ENCODE measurements at regions not wholly inside any gene's neighbourhood (a gene's known extent, or its start where the extent isn't known, plus 50 kb on each side); places are given as distances from the start of the nearest gene placed in this dataset.
"Not testable (repeated sequence)": the region's sequence is repeated elsewhere in the genome, so short reads cannot be mapped to it uniquely, and the experiment has no call there.

DNA sequence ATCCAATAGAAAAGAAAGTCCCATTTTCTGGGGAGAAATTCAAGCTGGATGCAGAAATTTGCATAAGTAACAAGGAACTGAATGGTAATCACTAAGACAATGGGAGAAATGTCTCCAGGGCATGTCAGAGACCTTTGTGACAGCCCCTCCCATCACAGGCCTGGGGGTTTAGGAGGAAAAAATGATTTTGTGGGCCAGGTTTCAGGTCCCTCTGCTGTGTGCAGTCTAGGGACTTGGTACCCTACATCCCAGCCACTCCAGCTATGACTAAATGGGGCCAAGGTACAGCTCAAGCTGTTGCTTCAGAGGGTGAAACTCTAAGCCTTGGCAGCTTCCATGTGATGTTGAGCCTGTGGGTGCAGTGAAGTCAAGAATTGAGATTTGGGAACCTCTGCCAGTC lies 695.5 kb upstream of the MIR17HG start:
- Histone ChIP-seq H3K9me2 (replicated peaks; ENCODE audit: insufficient read depth, low read length) (no peaks in the 10 kb centered on the region), H3F3A (ENCODE audit: insufficient read depth) (no peaks in the 10 kb centered on the region), H3K9ac (ENCODE audit: low read length) (no peak overlapping the region), H3K79me2 (ENCODE audit: insufficient read depth, low read length) (no peaks in the 10 kb centered on the region), H3K4me2 (ENCODE audit: low read depth, low read length, poor library complexity, severe bottlenecking) (no peak overlapping the region), H3K36me3 (ENCODE audit: low read length) (no peaks in the 10 kb centered on the region), H3K27me3 (ENCODE audit: low read length) (no peaks in the 10 kb centered on the region), H4K20me1 (ENCODE audit: low read depth, low read length) (no peaks in the 10 kb centered on the region), H3K4me3 (ENCODE audit: insufficient read depth, low read length, poor library complexity, severe bottlenecking) (no peak overlapping the region), H3K9me3 (ENCODE audit: insufficient read depth, low read length) (no peaks in the 10 kb centered on the region), H2AFZ (ENCODE audit: low read depth, low read length, severe bottlenecking) (no peak overlapping the region), H3K27ac (ENCODE audit: low read depth, low read length) (no peak overlapping the region)
- TF ChIP-seq, protein P1, sequence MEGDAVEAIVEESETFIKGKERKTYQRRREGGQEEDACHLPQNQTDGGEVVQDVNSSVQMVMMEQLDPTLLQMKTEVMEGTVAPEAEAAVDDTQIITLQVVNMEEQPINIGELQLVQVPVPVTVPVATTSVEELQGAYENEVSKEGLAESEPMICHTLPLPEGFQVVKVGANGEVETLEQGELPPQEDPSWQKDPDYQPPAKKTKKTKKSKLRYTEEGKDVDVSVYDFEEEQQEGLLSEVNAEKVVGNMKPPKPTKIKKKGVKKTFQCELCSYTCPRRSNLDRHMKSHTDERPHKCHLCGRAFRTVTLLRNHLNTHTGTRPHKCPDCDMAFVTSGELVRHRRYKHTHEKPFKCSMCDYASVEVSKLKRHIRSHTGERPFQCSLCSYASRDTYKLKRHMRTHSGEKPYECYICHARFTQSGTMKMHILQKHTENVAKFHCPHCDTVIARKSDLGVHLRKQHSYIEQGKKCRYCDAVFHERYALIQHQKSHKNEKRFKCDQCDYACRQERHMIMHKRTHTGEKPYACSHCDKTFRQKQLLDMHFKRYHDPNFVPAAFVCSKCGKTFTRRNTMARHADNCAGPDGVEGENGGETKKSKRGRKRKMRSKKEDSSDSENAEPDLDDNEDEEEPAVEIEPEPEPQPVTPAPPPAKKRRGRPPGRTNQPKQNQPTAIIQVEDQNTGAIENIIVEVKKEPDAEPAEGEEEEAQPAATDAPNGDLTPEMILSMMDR (IDR thresholded peaks at IDR 0.05; ENCODE audit: insufficient read depth, low read length, poor library complexity, severe bottlenecking), result no peak
- TF ChIP-seq EZH2phosphoT487 (conservative IDR thresholded peaks at IDR 0.05; ENCODE audit: low read length), result no peak

DNA sequence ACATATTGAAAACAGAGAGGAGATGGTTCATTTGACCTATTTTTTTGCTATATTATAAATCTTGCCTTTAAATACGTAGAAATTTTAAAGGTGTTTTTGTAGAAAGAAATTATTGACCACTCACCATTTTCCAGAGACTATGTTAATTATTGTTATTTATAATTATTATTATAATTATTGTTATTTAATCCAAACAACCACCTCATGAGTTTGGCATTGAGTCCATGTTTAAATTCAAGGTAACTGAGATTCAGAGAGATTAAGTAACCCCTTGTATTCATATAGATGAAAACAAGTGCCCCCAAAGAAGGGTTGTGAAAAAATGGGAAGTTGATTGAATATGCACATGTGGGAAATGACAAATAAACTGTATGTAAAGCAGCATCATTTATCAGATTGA lies 692.5 kb upstream of the MIR17HG start:
- Histone ChIP-seq H3F3A (ENCODE audit: insufficient read depth) (no peaks in the 10 kb centered on the region), H3K27ac (ENCODE audit: low read depth, low read length) (no peak overlapping the region), H3K9me2 (replicated peaks; ENCODE audit: insufficient read depth, low read length) (no peaks in the 10 kb centered on the region), H4K20me1 (ENCODE audit: low read depth, low read length) (no peaks in the 10 kb centered on the region), H3K36me3 (ENCODE audit: low read length) (no peaks in the 10 kb centered on the region), H3K4me3 (ENCODE audit: insufficient read depth, low read length, poor library complexity, severe bottlenecking) (no peak overlapping the region), H3K4me2 (ENCODE audit: low read depth, low read length, poor library complexity, severe bottlenecking) (no peak overlapping the region), H3K79me2 (ENCODE audit: insufficient read depth, low read length) (no peaks in the 10 kb centered on the region), H3K27me3 (ENCODE audit: low read length) (no peaks in the 10 kb centered on the region), H3K9me3 (ENCODE audit: insufficient read depth, low read length) (no peaks in the 10 kb centered on the region), H2AFZ (ENCODE audit: low read depth, low read length, severe bottlenecking) (no peak overlapping the region), H3K9ac (ENCODE audit: low read length) (no peak overlapping the region)
- TF ChIP-seq, protein P1 (IDR thresholded peaks at IDR 0.05; ENCODE audit: insufficient read depth, low read length, poor library complexity, severe bottlenecking), result no peak
- no peak for TF ChIP-seq EZH2phosphoT487 (conservative IDR thresholded peaks at IDR 0.05; ENCODE audit: low read length)

DNA sequence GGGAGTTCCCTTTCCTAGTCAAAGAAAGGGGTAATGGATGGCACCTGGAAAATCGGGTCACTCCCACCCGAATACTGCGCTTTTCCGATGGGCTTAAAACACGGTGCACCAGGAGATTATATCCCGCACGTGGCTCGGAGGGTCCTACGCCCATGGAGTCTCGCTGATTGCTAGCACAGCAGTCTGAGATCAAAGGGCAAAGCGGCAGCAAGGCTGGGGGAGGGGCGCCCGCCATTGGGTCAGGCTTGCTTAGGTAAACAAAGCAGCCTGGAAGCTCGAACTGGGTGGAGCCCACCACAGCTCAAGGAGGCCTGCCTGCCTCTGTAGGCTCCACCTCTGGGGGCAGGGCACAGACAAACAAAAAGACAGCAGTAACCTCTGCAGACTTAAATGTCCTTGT lies 683.3 kb upstream of the MIR17HG start:
- H3K36me3 ChIP-seq (ENCODE audit: low read length); H3F3A ChIP-seq (ENCODE audit: insufficient read depth); H3K27ac ChIP-seq (ENCODE audit: low read depth, low read length); H3K4me2 ChIP-seq (ENCODE audit: low read depth, low read length, poor library complexity, severe bottlenecking); H3K9ac ChIP-seq (ENCODE audit: low read length); H4K20me1 ChIP-seq (ENCODE audit: low read depth, low read length); H3K9me2 ChIP-seq (replicated peaks; ENCODE audit: insufficient read depth, low read length); H3K4me3 ChIP-seq (ENCODE audit: insufficient read depth, low read length, poor library complexity, severe bottlenecking); H3K79me2 ChIP-seq (ENCODE audit: insufficient read depth, low read length); H3K9me3 ChIP-seq (ENCODE audit: insufficient read depth, low read length); H3K27me3 ChIP-seq (ENCODE audit: low read length); H2AFZ ChIP-seq (ENCODE audit: low read depth, low read length, severe bottlenecking): not testable (repeated sequence)

DNA sequence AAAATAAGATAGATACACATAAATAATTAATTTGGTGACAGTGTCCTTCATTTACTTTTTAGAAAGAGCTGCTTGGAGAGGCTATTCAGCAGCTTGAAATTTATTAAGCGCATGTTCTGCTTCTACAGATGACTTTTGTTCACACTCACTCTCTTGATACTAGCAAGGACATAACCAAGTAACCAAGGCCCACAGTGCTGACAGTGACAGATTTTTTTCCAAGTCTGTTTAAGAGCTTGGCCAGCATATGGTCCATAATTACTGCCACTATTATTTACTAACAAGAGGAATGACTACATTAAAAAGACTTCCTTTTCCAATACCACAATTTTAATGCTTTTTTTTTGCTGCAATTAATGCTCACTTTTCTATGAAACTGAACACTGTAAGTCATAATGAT lies 673.7 kb upstream of the MIR17HG start:
- no peak overlapping the region for H3K27ac ChIP-seq (ENCODE audit: low read depth, low read length)
- H4K20me1 ChIP-seq (ENCODE audit: low read depth, low read length), result no peaks in the 10 kb centered on the region
- no peaks in the 10 kb centered on the region; the same call in 1 of the 2 replicates for H3K9me2 ChIP-seq (replicated peaks; ENCODE audit: insufficient read depth, low read length)
- no peak overlapping the region for H3K4me2 ChIP-seq (ENCODE audit: low read depth, low read length, poor library complexity, severe bottlenecking)
- H3K36me3 ChIP-seq (ENCODE audit: low read length), result no peaks in the 10 kb centered on the region
- H3K9me3 ChIP-seq (ENCODE audit: insufficient read depth, low read length), result no peaks in the 10 kb centered on the region
- H3K27me3 ChIP-seq (ENCODE audit: low read length), result no peaks in the 10 kb centered on the region
- no peak overlapping the region for H3K4me3 ChIP-seq (ENCODE audit: insufficient read depth, low read length, poor library complexity, severe bottlenecking)
- no peaks in the 10 kb centered on the region for H3F3A ChIP-seq (ENCODE audit: insufficient read depth)
- H3K79me2 ChIP-seq (ENCODE audit: insufficient read depth, low read length), result no peaks in the 10 kb centered on the region
- TF ChIP-seq, protein P1 (IDR thresholded peaks at IDR 0.05; ENCODE audit: insufficient read depth, low read length, poor library complexity, severe bottlenecking), result no peak
- TF ChIP-seq EZH2phosphoT487 (conservative IDR thresholded peaks at IDR 0.05; ENCODE audit: low read length), result no peak
- no peak overlapping the region for H3K9ac ChIP-seq (ENCODE audit: low read length)
- H2AFZ ChIP-seq (ENCODE audit: low read depth, low read length, severe bottlenecking), result no peak overlapping the region
